ENCODE measurements at regions not wholly inside any gene's neighbourhood (a gene's known extent, or its start where the extent isn't known, plus 50 kb on each side); places are given as distances from the start of the nearest gene placed in this dataset.

DNA sequence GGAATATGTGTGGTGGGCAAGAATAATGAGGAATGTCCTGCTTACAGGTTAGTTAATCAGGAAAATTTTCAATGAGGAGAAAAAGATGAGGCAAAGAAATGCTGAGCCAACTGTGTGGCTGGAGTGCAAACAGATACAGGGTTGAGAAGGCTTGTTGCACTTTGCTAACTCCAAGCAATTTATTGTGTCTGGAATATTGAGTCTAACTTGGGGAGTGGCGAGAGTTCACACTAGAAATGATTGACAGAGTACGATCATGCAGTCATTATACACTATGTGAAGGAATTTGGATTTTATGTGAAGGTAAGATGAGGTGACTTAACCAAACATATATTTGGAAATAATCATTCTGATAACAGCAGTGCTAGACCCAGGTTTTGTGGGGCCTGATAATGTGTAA lies 185.0 kb upstream of the ELAC2 start:
- H3K27ac ChIP-seq: no peak overlapping the region
- TF ChIP-seq, protein P1, sequence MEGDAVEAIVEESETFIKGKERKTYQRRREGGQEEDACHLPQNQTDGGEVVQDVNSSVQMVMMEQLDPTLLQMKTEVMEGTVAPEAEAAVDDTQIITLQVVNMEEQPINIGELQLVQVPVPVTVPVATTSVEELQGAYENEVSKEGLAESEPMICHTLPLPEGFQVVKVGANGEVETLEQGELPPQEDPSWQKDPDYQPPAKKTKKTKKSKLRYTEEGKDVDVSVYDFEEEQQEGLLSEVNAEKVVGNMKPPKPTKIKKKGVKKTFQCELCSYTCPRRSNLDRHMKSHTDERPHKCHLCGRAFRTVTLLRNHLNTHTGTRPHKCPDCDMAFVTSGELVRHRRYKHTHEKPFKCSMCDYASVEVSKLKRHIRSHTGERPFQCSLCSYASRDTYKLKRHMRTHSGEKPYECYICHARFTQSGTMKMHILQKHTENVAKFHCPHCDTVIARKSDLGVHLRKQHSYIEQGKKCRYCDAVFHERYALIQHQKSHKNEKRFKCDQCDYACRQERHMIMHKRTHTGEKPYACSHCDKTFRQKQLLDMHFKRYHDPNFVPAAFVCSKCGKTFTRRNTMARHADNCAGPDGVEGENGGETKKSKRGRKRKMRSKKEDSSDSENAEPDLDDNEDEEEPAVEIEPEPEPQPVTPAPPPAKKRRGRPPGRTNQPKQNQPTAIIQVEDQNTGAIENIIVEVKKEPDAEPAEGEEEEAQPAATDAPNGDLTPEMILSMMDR (IDR thresholded peaks at IDR 0.05): no peak
- no peak for TF ChIP-seq ZFX (IDR thresholded peaks at IDR 0.05; ENCODE audit: borderline replicate concordance)

DNA sequence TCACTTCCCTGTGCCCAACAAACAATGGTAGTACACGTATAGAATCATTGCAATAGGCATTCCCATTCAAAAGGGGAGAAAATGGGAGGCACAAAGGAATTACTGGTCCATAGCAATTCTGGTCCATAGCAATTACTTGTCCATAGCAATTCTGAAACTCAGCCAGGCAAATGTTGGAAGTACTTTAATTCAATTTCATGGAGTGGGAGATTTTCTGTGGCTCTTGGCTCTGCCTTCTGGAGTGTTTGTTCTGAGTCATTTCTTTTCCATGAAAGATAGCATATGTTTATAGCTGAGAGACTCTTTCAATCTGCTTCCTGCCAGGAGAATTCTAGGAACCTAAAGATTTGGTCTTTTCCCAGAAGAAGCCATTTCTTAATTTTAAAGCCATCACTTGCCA lies 182.8 kb upstream of the ELAC2 start:
- no peak overlapping the region for H3K27ac ChIP-seq
- TF ChIP-seq, protein P1 (IDR thresholded peaks at IDR 0.05): no peak
- no peak for TF ChIP-seq ZFX (IDR thresholded peaks at IDR 0.05; ENCODE audit: borderline replicate concordance)

DNA sequence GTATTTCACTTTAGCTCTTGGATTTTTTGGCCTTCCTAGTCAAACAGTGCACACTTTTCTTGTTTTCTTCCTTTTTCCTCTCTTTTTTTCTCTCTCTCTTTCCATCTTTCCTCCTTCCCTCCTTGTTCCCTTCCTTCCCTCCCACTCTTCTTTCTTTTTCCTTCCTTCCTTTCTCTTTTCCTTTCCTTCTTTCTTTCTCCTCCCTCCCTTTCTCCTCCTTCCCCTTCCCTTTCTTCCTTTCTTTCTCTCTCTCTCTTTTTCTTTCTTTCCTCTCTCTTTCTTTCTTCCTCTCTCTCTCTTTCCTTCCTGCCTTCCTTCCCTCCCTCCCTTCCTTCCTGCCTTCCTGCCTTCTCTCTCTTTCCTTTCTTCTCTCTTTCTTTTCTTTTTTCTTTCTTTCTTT lies 181.6 kb upstream of the ELAC2 start:
- TF ChIP-seq, protein P1 (IDR thresholded peaks at IDR 0.05): no peak
- no peak for TF ChIP-seq ZFX (IDR thresholded peaks at IDR 0.05; ENCODE audit: borderline replicate concordance)
- H3K27ac ChIP-seq: no peak overlapping the region

DNA sequence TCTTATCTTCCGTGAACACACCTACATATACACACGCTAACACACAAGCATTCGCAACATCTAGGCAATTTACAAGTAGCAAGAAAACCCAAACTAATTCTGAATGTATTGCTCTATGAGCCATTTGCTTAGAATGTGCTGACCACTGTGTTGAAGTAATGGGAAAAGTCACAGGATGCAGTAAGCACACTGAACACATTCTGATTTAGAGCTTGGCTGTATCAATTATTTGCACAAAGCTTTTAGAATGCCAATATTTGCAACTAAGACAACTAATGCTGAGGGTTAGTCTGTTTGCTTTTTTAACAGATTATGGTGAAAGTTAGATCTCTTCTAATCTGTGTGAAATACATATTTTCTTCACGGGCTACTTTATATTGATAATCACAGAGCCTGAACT lies 179.8 kb upstream of the ELAC2 start:
- TF ChIP-seq ZFX (IDR thresholded peaks at IDR 0.05; ENCODE audit: borderline replicate concordance): no peak
- TF ChIP-seq, protein P1 (IDR thresholded peaks at IDR 0.05): no peak
- H3K27ac ChIP-seq: no peak overlapping the region

DNA sequence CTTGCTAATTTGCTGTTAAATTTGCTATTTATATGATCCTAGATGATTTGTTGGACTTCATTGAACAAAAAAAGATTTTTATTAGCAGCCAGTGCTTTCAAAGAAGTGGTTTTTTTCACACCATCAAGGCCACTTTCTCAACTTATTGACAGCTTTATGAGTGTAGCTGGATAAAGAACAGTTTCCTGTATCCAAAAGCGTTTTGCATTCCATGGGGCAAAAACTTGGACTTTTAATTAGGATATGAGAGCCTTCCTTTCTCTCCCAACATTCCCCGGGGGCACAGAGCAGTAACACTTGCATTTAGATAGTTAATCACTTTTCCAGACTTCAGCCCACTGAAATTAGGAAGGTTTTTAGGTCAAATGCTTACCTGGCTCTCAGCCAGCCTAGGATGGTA lies 177.1 kb upstream of the ELAC2 start:
- no peak for TF ChIP-seq ZFX (IDR thresholded peaks at IDR 0.05; ENCODE audit: borderline replicate concordance)
- TF ChIP-seq, protein P1 (IDR thresholded peaks at IDR 0.05): no peak

DNA sequence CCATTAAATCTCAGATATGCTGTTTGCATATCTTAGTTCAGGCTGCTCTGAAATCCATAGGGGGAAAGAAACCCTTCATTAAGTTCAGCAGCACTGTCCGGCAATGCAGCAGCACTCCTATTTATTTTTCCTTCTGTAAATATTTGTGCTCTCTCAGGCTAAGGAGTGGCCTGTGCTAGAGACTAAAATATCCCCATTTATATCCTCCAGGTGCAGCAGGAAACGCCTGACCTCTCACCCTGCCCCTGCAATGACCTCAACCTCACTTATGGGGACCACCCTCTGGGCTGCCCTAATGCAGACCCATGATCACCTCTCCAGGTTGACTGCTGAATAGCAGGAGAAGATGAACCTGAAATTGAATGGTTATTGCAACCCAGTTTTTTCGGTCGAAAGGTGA lies 165.0 kb upstream of the ELAC2 start:
- TF ChIP-seq, protein P1 (IDR thresholded peaks at IDR 0.05): no peak
- no peak for TF ChIP-seq ZFX (IDR thresholded peaks at IDR 0.05; ENCODE audit: borderline replicate concordance)
- H3K27ac ChIP-seq: peak overlapping the region; percentile 67

More for the DNA sequence above, 177.1 kb upstream of the ELAC2 start:
- H3K27ac ChIP-seq: no peak overlapping the region

DNA sequence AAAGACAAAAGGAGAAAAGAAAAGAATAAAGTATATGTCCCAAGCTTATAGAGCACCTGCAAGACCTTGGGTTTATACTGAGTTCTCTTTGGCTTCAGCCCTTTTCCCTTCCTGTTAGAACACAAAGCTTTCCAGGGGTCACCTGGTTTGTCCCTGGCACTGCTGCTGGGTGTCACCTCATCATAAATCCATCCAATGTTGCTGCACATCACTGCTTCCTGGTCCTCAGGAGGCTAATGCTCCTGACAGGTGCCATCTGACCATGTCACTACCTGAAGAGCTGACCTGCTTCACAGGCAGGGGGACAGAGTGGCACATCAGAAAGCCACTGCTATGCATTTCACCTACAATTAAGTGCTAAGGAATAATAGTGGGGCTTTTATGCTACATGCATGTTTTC lies 164.6 kb upstream of the ELAC2 start:
- H3K27ac ChIP-seq: peak overlapping the region; percentile 67
- TF ChIP-seq ZFX (IDR thresholded peaks at IDR 0.05; ENCODE audit: borderline replicate concordance): no peak
- TF ChIP-seq, protein P1 (IDR thresholded peaks at IDR 0.05): no peak
